Fibroblast of skin of scalp (primary cell): ENCODE measurements at regions not wholly inside any gene's neighbourhood (a gene's known extent, or its start where the extent isn't known, plus 50 kb on each side); places are given as distances from the start of the nearest gene placed in this dataset.
"Not testable (repeated sequence)": the region's sequence is repeated elsewhere in the genome, so short reads cannot be mapped to it uniquely, and the experiment has no call there.

ENCODE experiments used
- DNase-seq: peaks from one replicate; pipeline ENCODE4 v3.0.0-alpha.2; 2013

DNA sequence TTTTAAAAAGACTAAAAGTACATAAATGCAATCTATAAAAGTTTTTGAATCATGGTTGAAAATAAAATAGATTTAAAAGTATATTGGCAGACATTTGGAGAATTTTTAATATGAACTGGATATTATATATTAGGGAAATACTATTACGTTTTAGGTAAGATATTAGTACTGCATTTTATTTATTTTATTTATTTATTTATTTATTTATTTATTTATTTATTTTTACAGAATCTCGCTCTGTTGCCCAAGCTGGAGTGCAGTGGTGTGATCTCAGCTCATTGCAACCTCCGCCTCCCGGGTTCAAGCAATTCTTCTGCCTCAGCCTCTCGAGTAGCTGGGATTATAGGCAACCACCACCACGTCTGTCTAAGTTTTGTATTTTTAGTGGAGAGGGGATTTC, 890.1 kb upstream of the MANEA start:
- not testable (repeated sequence) for DNase-seq

DNA sequence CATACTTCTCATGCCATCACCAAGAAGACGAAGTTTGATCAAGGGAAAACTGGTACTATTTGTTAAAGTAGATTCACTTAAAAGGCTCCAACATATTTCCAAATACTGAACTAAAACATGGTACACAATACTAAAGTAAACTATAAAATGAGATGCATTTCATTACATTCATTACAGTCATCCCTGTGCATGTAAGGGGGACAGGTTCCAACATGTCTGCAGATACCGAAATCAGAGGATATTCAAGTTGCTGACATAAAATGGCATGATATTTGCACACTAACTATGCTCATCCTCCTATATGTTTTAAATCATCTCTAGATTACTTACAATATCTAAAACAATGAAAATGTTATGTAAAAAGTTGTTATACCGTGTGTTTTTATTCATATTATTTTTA, 893.9 kb upstream of the MANEA start:
- no peak for DNase-seq

DNA sequence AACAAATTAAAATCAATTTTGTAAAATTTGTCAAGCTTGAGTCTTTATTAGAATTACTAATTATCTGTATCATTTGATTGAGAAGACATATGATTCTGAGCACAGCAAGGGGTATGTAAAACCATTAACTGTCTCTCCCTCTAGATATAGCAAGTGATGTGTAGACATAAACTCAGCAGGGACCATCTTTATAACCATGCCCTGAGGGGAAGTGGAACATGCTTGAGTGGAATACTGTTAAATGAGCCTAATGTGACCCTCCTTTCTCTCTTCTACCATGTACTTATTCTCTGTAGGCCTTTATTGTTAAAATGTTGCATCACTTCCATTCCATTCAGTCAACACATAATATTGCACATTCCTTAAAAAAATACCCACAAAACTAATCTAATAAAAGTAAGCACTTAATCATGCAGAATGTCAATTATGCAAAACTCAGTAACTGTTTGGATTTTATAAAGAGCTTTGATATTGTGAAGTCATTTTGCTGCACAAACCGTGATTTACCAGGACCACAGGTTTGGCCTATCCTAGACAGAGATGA, 896.6 kb upstream of the MANEA start:
- DNase-seq = no peak

DNA sequence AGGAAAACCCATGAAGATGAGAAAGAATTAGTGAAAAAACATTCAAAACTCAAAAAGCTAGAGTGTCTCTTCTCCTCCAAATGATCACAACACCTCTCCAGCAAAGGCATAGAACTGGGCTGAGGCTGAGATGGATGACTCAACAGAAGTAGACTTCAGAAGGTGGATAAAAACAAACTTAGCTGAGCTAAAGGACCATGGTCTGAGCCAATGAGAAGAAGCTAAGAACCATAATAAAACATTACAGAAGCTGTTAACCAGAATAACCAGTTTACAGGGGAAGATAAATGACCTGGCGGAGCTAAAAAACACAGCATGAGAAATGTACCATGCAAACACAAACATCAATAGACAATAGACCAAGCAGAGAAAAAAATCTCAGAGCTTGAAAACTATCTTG, 904.1 kb upstream of the MANEA start:
- DNase-seq = no peak

DNA sequence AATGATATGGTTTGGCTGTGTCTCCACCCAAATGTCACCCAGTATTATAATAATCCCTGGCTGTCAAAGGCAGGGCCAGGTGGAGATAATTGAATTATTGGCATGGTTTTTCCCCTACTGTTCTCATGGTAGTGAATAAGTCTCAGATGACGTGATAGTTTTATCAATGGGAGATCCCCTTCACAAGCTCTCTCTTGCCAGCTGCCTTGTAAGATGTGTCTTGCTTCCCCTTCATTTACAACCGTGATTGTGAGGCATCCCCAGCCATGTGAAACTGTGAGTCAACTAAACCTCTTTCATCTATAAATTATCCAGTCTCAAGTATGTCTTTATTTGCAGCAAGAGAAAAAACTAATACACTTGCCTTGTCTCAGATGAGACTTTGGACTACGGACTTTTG, 907.3 kb upstream of the MANEA start:
- no peak for DNase-seq

DNA sequence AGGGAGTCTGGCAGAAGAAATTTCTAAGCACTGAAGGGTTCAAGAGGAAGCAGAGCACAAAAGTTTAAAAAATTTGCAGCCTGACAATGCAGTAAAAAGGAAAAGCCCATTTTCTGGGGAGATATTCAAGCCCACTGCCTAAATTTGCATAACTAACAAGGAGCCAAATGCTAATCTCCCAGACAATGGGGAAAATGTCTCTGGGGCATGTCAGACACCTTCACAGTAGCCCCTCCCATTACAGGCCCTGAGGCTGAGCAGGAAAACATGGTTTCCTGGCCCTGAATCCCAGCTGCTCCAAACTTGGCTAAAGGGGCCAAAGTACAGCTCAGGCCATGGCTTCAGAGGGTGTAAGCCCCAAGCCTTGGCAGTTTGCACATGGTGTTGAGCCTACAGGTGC, 908.5 kb upstream of the MANEA start:
- DNase-seq = no peak

DNA sequence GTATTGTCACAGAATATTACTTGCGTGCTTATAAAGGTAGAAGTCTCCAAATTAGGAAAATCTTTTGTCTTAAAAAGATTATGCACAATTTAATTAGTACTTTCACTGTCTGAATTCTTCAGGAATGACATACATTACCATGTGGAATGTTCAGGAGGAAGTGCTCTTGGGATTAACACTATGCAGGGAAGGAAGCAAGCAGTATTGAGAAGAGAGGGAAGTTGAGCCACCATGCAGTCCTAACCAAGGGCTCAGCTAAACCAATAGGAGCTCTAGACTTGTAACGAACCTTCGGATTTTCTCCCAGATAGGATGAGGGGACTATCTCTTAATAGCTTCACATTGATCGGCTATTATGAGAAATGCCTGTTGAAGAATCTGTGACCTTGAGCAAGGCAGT, 918.4 kb upstream of the MANEA start:
- DNase-seq = no peak

DNA sequence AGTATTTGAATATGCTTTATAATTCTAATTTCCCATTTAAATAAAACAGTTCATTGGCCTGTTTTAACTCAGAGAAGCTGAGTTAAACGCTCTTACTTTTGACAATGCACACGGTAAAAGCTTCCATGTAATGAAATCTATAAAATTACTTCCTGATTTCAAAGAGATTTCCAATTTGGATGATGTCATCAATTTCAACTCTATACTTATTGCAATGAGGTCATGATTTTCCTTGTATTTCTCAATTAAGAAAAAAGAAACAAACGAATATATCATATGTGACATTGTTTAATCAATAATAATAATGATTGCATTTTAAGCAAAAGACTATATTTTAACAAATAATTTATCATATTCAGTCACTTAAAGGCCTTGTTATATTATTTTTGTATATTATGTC, 926.1 kb upstream of the MANEA start:
- no peak for DNase-seq

DNA sequence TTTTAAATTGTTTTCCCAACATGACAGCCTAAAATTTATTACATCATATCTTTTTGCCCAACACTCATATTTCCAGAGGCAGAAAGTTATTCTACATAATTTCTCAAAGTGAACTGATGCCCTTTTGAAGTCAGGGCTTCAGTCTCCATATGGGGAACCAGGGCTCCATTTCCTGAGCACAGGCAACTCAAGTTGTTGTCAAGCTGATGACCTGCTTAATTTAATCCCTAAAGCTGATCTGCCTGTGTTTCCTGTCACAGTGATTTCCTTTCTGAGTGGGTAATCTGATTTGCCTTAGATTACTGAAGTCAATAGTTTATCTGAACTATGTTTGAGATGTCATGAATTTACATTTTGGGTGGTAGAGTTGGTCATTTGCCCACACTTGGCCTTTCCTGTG, 932.1 kb upstream of the MANEA start:
- no peak for DNase-seq

DNA sequence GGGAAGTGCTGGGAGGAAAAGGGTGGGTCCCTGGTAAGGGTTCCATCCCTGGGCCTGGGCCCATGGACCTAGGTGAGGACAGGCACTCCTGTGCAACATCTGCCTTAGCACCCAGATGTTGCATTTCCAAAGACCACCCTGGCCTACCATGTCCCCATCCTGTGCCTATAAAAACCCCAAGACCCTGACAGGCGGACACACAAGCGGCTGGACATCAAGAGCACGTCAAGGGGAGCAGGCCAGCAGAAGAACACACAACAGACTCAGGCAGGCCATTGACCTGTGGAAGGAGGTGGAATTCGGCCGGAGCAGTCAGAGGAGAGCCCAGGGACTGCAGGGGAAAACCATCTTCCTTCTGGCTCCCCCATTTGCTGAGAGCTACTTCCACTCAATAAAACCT, 937.8 kb upstream of the MANEA start:
- no peak for DNase-seq

DNA sequence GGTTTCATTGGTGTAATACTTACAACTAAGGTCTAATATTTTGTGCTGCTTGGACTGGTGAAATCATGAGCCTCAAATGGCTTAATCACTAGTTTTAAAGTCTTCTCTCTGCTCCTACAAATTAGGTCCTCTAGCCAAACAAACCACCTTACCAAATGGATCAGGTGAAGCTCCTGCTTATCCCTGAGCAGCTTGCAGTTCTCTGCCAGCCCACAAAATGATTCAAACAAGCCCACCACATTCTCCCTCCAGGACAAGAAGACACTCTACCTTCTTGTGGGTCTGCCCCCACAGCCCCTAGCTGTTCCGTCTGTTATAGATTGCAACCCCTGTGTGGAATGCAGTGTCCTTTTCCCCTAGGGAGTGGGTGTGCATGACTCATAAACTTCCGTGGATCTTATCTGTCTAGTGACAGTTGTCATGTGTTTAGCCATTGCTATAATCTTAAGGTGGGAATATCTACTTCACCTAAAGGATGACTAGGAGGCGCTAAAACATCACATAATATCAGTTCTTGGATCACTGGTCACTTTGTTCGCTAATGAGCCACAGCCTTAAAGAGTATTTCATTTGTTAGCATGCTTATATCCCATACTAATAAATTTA, 940.5 kb upstream of the MANEA start:
- DNase-seq = no peak

DNA sequence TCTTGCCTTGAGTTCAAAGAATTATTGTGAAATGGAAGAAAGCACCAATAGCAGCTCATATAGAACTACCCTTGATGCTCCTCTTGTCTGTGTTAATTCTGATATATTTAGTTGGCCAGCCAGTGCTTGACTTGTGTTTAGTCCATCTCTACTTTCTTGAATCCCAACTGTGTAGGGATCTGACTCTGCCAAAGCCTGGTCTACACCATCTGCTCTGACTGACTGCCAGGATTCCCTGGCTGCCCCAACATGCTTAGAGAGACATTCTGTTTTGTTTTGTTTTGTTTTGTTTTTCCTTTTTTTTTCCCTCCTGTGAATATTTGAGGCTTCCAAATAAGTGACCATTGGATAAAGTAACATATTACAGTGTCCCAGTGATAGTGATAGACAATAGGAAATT, 953.7 kb upstream of the MANEA start:
- DNase-seq = no peak

DNA sequence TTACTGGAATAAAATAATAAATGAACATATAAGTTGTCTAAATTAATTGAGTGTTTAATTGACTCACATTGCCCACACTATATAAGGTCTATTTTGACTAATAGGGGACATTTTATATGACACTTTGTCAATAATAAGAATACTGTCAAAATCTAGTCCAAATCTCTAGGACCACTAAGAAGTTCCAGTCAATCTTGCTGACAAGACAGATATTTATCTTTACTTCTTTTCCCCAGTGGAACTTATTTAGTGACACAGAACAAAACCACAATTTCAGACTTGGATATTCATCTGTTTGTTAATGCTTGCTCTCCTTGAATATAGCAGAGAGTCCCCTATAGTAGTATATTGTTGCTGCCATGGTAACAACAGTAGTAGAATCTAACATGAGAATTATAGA, 954.6 kb upstream of the MANEA start:
- no peak for DNase-seq

DNA sequence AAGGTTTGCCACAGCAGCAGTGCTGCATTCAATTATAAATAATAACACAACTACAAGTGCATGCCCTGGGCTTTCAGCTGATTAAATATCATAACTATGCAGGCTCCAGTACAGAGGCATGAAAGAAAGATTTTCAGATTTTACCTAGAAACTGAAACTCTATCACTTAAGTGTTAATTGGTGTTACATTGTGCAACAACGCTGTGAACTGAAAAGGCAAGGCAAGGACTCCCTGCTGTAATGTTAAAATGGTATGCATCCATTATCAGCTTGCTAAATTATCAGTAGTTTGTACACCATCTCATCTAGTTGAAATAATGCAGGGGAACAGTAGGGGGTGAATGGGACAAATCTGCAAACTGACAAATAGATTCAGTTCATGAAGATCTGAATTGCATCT, 976.7 kb upstream of the MANEA start:
- DNase-seq = no peak

DNA sequence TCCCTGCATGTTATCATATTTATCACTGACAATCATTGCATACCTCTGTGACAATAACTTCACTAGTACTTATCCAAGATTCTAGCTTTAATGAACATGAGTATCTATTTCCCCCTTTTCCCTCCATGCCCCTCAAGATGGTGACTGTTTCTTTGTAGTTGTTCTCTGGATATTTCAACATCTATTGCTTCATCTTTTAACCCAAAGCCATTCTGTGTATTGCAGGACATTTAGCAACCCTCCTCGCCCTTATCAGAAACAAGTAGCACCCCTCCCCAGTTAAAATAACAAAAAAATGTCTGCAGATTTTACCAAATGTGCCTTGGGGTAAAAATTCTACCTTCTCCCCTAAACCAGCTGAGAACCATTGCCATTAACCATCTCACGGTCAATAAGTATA, 979.8 kb upstream of the MANEA start:
- DNase-seq = no peak

DNA sequence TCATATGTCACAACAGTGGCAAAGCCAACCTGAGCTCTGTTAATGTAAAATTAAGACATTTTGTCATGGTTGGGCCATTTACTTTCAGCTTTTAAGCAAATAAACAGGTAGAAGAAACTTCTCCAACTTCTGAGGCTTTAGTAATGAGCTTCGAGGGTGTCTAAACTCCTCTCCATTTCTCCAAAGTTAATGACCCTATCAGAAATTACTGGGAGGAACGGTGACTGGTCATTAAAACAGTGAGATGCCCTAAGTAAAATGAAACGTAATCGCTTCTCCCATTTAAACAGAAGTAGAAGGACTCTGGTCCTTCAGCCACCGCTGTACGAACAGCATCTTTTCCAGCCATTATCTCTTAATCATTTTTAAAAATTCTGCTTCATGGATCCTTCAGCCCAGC, 986.9 kb upstream of the MANEA start:
- DNase-seq = no peak

DNA sequence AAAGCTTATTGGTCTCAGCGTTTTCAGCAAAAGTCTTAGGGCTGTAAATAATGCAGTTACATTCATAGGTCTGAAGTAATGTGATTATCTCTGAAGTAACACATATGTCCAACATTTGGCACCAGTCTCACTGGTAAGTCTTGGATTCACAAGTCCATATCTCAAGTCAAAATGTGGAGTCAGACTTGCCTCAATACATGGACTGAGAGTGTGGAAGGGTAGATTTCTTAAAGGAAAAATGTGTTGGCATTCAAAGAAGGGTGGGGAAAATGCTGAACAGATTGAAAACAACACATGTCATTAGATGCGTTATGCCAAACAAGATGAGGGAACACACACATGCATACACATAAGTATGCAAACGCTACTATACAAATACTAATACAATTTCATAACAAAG, 989.0 kb upstream of the MANEA start:
- DNase-seq = no peak

DNA sequence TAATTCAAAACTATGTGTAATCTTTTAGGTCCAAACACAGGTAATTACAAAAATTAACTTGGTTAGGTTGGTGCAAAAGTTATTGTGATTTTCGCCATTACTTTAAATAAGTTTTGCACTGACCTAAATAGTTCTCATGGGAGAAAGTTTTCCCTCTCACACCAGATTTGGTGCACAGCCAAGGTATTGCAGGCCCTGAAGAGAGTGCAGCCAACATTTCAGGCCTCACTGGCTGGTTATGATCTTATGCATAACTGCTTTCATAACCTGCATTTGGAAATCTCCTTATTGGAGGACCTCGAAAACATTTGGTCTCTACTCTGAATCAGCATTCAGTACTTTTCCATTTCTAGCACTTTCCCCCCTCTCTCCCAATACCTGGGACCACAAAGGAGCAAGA, 993.1 kb upstream of the MANEA start:
- DNase-seq = no peak

DNA sequence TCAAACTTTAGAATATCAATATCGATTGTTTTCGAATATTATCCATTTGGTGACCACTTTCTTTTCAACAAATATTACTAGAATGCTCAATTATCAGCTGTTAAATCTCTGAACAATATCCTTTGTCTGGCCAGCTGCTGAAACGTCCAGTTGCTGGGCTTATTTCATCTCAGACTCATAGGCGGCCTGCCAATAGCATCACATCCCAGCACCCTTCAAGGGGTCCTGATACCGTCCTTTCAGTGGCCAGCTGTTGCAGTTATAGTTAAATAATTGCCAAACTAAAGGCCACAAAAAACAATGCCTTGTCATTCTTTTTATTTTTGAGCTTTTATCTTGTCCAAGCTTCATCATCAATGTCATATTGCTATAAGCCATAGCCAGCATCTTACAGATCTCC, 1006.8 kb upstream of the MANEA start:
- DNase-seq = no peak

DNA sequence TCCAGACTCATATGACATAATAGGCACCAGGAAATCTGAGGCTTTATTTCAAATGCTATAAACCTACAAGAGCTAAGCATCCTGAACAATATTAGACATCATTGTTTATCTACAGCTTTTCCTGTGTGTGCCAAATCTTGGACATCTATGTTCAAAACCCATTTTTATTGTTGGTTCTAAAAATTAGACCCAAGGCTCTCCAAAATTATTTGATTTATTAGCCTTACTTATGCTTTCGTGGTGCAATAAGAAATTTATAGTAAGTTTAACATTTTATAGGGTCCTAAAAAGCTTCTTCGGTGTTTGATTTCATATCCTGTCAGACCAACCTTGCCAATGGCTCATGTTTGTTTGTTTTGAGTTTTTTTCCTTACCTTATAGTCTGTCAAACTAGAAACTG, 1014.5 kb upstream of the MANEA start:
- DNase-seq = no peak

DNA sequence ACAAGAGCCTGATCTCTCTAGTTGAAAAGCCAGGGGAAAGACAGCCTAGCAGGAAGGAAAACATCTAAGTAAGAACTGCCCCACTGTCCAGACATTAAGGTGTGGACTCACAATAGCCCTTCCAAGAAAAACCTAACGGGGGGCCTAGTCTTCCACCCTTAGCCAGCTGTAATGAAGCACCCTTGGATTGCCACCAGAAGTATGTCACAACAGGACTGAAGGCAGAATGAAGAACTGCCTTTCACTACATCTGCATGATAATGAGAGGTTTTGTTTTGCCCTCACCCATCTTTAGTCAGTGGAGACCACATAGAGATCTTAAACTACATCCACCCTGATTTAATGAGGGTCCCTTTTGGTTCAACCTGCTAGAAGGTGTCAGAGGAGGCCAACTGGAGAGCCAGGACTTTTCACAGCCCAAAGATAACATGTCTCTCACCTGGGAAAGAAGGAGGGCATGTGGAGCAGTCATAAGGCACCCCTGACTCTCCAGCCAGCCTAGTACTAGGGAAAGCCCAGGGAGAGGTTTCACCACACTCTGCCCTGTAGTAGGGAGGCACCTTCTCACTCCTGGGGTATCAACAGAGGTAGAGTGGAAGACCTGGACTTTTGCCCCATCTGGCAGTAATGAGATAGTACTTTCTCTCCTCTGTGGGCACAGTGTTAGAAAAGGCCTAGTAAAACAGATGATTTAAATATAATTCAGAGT, 1017.4 kb upstream of the MANEA start:
- DNase-seq = no peak

DNA sequence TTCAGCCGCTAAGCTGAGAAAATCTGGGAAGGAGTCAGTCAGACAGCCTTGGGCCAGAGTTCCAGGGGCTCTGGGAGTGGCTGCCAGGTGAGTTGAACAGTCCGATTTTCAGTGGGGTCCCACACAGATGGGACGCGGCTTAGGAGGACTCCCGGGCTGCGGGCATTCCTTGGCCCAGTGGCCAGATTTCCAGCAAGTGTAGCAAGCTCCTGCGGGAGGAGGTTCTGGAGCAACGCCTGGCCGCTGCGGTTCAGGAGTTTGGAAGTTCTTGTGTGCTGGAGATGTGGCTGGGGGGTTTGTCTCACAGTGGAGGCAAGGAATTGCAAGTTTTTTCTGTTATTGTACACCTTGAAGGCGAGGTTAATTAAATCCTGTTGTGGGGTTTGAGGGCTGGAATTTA, 1020.1 kb upstream of the MANEA start:
- DNase-seq = not testable (repeated sequence)

DNA sequence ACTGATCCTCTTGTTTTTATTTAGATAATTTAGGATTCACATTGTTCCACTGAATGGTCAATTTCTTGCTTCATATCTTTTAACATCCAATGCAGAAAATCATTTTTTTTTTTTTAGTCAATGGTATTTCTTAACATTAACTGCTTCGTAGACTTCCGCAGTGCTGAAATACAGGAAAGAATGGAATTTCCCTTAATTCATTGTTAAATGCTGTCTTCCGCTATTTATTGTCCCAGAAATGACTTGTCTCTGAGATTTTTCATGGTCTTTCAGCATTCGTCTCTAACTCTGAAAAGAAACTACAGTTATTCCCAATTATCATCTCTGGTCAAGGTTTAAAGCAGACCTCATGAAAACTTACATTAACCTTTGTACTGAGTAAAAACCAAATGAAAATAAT, 1029.1 kb upstream of the MANEA start:
- no peak for DNase-seq

DNA sequence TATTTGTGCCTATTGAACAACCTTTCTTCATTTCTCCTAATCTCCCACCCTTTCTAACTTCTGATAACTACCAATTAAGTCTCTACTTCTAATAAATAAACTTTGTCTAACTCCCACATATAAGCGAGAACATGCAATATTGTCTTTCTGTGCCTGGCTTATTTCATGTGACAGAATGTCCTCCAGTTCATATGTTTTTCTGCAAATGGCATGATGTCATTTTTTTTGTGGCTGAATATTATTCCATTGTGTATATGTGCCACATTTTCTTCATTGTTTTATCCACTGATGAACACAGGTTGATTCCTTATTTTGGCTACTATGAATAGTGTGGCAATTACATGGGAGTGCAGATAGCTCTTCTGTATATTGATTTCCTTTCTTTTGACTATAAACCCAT, 1041.5 kb upstream of the MANEA start:
- no peak for DNase-seq
